HT1080 (cell line): ENCODE measurements at regions not wholly inside any gene's neighbourhood (a gene's known extent, or its start where the extent isn't known, plus 50 kb on each side); places are given as distances from the start of the nearest gene placed in this dataset.

Experiments used
- DNase-seq: peaks from one replicate; pipeline ENCODE4 v3.0.0-alpha.2; 2015; ENCODE audit warnings: low read depth

DNA sequence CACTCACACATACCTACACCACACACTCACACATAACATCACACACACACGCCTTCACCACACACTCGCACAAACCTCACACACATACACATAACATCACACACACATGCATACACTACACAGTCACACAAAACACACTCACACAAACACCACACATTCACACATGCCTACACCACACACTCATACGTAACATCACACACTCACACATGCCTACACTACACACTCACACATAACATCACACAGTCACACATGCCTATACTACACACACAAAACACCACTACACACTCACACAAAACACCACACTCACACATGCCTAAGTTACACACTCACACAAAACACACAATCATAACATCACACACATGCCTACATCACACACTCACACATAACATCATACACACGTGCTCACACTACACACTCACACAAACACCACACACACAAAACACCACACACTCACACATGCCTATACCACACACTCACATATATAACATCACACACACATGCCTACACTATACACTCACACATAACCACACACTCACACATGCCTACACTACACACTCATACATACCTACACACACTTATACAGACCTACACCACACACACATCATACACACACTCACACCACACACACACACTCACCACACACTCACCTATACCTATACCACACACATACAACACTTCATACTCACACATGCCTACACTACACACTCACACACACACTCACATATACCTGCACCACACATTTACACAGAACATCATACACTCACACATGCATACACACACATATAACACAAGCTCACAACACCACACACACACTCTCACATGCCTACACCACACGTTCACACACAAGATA is 383.5 kb downstream of the C6orf118 start:
- no peak for DNase-seq

DNA sequence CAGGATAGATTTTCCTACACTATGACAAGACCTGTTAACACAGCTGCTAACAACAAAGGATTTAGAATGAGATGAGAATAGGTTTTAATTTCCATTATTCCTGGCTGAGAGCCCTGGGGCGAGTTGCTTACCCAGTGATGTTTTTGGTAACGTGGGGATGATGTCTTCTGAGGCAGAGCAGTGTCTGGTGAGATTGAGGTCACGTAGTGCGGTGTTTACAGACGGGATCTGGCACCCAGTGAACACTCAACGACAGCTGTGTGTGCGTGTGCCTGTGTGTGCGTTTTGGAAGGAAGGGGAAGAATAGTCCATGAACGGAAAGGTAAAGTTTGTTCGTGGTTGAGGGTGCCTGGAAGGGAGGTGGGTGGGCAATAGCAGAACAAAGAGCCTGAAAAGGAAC is 384.7 kb downstream of the C6orf118 start:
- DNase-seq: no peak

DNA sequence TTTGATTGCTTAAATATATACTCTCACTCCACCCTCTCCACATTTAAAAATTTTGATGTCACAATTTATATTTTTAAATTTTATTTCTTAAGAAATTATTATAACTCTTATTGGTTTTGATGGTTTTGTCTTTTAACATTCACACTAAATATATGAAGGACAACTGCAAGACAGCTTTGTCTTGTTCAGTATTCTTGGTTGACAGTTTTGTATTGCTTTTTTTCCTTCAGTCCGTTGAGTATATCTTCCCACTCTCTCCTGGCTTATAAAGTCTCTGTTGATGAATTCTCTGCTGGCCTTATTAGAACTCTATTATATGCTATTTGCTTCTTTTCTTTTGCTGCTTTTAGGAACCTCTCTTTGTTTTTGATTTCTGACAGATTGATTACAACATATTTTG is 392.2 kb downstream of the C6orf118 start:
- DNase-seq: no peak

DNA sequence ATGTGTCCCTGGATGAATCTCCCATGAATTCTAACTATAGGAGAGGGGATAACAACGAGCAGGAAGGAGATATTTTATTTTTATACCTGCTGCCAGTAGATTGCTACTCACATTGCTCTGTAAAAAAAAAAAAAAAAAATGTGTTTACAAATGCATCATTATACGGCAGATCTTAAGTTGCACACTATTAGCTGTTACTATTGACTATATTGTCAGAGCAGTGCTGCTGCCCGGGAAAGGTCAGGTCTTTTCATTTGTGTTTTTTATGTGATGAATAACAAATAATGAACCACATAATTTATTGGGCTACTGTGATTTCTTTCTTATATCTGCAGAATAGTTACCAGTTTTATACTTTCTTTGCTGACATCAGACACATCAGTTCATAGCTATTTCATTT is 393.3 kb downstream of the C6orf118 start:
- no peak for DNase-seq

DNA sequence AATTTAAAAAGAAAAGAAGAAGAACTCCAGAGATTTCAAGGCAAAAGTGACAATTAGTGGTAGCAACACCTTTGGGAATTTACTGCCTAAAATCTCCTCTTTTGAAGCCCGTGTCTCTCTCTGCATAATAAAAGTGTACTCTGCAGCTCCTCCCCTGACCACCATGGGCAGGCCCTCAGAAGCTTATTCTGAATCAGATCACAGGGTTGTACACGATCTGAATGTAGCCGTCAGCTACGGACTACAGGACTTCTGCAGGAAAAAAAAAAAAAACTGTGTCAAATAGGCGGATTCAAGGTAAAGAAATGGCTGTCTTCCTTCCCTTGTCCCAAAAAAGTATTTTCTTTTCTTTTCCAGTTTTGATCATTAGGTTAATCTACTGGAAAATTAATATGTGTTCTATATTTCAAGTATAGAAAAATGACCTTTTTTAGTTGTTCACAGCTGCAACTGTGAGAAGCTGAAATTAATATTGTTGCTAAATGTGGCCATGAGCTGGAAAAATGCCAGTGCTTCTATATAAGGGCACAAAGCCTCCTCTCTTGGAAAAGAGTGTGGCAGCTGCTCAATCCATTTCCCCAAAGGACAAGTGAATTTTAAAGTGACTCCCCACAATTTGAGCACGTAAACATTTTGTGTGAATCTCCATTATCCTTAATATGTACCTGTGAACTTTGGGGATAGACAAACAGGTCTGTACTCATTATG is 397.4 kb downstream of the C6orf118 start:
- DNase-seq: peak; percentile 21

DNA sequence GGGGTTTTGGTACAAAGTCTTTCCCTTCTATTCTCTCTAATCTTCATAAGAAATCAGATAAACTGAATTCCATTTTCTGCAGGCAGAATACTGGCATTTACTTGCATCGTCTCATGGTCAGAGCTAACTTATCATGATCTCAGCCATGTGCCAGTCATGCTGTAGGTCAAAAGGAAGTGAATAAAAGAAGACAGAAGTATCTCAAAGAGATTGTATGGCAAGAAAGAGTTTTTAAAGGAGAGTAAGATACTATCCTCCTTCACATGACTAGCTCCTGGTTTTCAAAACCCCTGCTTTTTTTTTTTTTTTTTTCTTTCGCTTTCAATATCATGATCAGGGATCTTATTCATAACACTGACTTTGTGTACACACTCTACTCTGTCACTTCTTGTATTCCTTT is 398.3 kb downstream of the C6orf118 start:
- DNase-seq: no peak

DNA sequence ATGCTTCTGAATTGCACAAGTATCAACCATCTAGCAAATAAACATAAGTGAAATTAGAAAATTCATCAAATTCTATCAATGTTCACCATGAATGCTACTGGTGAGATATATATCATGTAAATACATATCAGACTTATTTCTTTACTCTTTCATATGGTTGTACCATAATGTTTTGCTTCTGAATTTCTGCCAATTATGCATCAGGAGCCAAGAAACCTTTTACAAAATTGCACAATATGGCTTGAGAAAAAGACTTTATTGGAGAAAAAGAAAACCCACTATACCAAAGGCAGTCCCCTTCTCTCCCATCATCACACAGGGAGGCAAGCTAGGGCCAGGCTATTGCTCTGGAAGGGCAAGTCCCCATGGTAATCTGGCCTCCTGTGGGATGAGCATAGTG is 402.6 kb downstream of the C6orf118 start:
- no peak for DNase-seq

DNA sequence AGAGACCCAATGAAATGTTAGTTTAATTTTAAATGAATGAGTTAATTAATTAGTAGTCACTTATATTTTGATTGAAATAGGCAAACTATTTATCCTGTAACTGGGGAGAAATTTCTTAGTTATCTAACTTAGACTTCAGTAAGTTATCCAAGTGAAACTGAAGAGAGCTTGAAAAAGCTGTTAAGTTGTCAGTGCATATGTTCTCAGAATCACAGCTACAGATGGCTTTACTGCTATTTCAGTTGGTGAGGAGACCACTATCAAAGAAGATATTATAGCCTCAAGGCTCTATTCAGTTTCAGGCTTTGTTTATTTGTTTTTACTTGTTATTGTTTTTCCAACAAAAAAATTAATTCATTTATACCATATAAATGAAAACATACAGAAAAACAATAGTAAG is 404.1 kb downstream of the C6orf118 start:
- no peak for DNase-seq

DNA sequence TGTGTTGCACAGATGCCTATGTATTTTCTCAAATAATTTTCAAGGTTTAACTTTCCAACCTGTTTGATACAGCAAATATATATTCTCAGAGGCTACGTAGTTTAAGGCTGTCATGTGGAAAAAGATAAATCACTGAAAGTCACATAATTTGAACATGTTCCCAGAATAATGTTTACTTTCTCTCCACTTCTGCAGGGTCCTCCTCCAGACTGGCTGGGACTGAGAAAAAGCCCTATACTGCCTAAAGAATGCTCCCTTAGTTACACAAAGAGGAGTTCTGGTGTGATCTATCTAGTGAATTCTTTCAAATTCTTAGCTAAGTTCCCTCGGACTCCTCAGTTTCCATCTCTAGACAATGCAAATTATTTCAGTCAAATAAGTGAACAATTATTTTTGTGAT is 411.0 kb downstream of the C6orf118 start:
- no peak for DNase-seq

DNA sequence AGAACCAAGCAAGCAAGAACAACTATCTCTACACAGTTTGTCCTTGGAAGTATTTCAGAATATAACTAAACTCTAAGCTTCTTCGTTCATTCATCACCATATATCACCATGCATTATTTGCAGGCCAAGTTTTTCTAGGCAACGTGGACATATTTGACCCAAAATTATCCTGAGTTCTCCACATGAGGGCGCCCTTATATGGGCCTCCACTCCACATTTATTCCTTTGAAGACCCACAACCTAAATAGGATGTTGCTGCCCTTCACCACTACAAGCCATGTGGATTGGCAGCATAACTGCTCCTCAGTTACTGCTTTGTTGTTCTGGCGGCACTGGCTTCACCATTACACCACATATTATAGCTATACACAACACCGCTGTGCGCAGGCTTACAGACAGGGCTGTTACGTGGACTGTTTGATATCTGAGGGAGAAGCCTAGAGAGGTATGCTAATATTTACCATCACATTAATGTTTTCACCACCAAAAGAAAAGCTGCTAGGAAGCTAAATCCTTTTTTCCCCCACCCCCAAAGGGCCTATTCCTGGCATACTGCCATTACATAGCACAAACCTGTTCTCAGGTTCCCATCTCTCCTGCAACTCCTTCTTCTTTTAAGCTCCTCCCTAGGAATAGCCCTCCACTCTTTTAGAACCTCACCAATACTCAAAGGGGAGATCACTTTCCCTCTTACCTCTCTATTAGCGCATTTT is 411.7 kb downstream of the C6orf118 start:
- no peak for DNase-seq

DNA sequence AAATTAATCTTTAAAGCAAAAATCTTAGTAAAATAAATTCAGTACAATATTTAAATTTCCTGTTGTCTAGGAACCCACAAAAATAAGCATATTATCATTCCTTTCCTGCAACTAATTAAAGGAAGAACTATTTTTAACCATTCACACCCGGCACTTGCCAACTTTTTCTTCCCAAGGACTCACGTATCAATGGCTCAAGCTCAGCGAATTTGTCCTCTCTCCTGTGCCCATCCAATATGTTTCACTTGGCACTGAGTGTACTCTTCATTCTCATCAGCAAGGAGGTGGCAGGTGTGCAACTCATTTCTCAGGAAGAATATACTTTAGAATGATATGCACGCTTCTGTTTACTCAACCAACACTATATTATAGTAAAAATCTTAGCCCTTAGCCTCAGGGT is 419.4 kb downstream of the C6orf118 start:
- DNase-seq: no peak

DNA sequence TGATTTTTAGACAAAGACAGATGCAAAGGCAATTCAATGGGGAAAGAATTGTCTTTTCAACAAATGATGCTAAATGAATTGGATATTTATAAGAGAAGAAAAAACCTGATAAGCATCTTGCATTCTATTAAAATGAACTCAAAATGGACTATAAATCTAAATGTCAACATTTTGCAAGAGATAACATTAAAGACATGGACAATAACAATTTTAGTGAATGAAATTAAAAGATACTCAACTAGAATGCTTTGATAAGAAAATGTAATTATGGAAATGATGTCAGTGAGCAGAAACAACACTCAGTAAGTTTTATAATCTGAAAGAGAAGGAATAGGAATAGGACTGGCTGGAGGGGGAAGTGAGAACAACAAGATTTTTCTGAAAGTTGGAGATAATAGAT is 421.7 kb downstream of the C6orf118 start:
- no peak for DNase-seq

DNA sequence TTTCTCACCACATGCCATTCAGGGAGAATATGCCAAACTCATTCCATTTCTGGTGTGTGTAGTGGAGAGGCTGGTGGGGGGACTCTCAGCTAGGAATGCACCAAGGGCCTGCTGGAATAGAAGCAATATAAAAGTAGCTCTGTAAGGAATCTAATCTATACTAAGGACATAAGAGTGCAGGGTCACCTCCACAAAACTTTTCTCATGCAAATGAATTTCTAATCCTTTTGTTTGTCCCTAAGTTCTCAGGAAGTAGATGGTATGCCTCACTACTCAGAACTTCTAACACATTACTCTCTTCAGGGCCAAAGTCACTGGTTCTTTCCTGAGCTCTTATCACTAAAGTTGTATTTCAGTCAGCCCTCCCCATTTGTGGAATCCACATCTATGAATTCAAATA is 427.2 kb downstream of the C6orf118 start:
- DNase-seq: no peak

DNA sequence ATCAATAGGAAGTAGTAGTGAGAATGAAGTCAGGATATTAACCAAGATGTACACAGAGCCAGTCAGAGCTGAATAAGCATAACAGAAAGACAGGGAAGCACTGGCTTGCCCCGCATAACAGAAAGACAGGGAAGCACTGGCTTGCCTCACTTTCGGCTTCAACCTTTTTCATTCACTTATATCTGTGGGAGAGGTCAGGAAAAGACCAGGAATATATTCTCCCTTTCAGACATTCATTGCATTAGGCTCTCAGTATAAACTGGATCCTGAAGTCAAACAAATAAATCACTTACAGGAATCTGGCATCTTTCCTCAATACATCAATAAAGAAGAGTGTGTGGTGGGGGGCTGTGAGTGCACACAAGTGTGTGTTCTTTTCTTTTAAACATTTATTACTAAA is 437.6 kb downstream of the C6orf118 start:
- no peak for DNase-seq

DNA sequence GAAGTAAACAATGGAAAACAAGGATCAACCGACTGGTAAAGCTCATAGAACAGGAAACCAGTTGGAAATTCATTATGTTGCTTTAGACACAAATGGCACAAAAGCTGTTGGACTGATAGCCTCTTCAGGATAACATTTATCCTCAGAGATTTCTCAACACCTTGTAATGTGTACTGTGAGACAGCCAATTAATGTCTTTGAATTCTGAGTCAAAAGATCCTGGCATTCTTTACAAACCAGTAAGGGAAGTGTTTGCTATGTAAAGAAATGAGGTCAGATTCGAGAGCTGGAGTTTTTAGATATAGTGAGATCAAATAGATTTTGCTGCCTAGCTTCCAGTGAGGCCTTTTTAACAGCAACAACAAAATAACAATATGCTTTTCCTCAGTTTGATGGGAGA is 439.2 kb downstream of the C6orf118 start:
- no peak for DNase-seq

DNA sequence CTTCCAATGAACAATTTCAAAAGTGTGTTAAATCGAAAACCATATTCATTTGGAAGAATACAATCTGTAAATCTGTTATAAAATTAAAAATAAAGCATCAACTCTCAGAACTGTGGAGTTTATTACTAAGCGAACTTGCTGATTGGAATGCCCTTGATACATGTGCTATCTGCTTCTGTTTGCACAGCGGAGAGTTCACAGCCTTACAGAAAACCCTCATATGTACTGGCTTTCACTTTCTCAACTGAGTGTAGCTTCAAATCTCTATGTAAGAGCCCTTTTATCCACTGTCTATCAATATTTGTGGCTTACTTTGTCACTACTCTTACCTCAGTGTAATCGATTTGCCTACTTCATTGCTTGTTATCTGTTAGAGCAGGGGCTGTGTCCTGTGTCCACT is 447.4 kb downstream of the C6orf118 start:
- no peak for DNase-seq

DNA sequence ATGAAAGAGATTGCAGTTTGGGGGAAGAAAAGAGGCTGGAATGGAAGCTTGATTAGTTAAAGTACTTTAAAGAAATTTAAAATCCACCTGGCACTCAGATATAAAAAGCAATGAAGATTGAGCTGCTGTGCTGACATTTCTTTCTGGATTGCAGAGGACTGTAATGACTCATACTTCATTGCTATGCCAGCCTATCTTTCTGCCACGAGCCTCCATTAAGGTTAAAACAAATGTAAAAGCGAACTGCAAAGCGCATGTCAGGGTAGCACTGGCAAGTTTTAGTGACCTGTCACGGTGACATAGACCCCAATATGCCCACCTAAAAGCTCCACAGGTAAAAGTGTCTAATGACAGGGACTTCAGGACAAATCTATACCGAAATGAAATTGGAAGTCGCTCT is 449.6 kb downstream of the C6orf118 start:
- DNase-seq: peak; percentile 48

DNA sequence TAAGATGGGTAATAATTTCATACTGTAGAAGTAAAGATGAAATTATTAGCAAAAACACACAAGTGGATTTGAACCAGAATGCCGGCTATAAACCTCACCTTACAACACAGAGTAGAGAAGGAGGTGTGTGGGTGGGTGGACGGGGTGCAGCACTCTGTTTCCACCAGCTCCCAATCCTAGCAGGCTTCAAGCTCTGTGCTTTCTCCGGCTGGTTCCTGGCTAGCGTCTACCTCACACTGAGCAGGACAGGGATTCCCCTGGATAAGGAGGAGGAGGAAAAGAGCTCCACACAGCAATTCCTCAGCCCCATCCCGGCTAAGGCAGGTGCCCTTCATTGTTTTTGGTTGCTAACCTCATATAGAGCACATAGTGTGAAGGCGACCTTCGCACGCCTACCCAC is 453.3 kb downstream of the C6orf118 start:
- no peak for DNase-seq

DNA sequence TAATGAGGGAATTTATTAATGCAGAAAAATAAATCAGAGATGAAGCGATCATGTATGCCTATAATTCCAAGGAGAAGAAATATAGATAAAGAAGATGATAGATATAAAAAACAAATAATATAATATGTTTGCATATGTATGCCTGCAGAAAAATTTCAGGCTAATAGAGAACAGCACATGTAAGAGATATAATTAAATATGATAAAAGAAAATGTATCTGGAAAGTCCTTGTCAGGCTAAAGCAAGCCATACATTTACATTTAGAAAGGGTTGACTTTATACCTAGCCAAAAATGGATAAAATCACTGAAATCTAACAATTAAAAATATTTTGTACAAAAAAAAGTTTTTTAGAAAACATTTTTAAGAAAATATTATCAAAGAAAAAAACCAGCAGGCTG is 454.1 kb downstream of the C6orf118 start:
- no peak for DNase-seq

DNA sequence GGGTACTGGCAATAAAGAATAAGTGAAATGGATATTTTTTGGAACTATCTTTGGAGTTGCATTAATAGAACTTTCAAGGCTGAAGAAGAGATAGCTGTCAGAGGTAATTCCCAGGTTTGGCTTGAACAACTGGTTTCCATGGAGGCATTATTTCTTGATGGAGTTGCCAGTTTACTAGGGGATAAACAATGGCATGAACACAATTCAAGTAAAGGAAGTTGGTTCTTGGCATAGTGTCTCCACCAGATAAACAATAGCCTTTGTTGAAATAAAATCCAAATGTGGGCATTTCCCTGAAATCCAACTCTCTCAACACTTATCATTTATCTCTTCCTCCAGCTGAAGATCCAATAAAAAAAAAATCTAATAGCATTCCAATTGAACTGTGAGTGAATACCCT is 454.9 kb downstream of the C6orf118 start:
- DNase-seq: no peak

DNA sequence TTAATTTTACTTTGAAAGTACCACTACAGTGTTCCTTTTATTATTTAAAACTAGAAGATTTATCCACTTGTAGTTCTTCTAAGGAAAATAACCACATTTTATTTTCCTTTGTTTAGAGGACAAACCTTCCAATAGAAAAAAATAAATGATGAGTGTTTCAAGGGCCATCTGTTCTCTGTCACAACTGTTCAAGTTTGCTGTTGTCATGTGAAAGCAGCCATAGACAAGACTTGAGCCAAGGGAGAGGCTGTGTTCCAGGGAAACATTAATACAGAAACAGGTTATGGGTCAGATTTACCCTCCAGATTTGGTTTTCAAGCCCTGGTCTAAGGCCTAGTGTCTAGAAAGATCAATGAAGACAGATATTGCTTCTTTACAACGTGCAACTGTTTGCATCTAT is 463.6 kb downstream of the C6orf118 start:
- no peak for DNase-seq

DNA sequence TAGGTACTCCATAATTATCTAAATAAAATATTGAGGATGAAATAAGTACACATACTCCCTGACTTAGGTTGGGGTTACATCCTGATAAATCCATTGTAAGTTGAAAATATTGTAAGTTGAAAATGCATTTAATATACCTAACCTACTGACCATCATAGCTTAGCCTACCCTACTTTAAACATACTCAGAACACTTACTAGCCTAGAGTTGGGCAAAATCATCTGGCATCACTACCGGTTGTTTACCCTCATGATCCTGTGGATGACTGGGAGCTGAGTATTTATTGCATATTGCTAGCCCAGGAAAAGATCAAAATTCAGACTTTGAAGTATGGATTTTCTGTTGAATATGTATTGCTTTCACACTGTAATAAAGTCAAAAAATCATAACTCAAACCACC is 467.3 kb downstream of the C6orf118 start:
- no peak for DNase-seq
